IMR-90 (cell line): ENCODE measurements at regions not wholly inside any gene's neighbourhood (a gene's known extent, or its start where the extent isn't known, plus 50 kb on each side); places are given as distances from the start of the nearest gene placed in this dataset.

Experiments
- ATAC-seq: fragments of 200-7000 bp; cut with Tn5 transposase; 2 replicates; pipeline ENCODE4 v1.9.1; 2020; ENCODE audit warnings: low read depth, mild to moderate bottlenecking, moderate library complexity
- BruUV-seq: library from RNA; stranded (reverse); fragments of 400-500 nt; replicated peaks from 2 replicates; lab custom pipeline; 2021; lab: Mats Ljungman, UMichigan
- CTCF ChIA-PET: fragments of 300-600 bp; formaldehyde crosslinking; extraction: SDS; loops from one replicate; lab custom pipeline; 2021; ENCODE audit warnings: antibody characterized with exemption; lab: Yijun Ruan, JAX
- POLR2A ChIA-PET: fragments of 300-600 bp; sonication (Branson Sonifier 250); formaldehyde crosslinking; loops from one replicate; lab custom pipeline; 2022; ENCODE audit warnings: antibody characterized with exemption; ENCODE audit not compliant: unreplicated experiment; lab: Charles Lee
- DNase-seq: peaks from one replicate; pipeline ENCODE4 v3.0.0; 2013
- H2AFZ ChIP-seq: replicated peaks from 2 replicates; pipeline ENCODE3; 2013; ENCODE audit warnings: low read length, mild to moderate bottlenecking; ENCODE audit not compliant: poor library complexity
- H2AK5ac ChIP-seq: 2 replicates; pipeline ENCODE4 v1.6.1; 2013; ENCODE audit warnings: low read depth, low read length, inconsistent platforms
- H2AK9ac ChIP-seq: replicated peaks from 2 replicates; pipeline ENCODE3; 2013; ENCODE audit warnings: mild to moderate bottlenecking, low read depth, low read length, moderate library complexity; ENCODE audit not compliant: poor library complexity
- H2BK120ac ChIP-seq: 2 replicates; pipeline ENCODE4 v1.6.1; 2013; ENCODE audit warnings: low read depth, low read length, inconsistent platforms
- H2BK15ac ChIP-seq: 3 replicates; pipeline ENCODE4 v1.6.1; 2013; ENCODE audit warnings: low read depth, low read length, inconsistent platforms
- H2BK20ac ChIP-seq: 2 replicates; pipeline ENCODE4 v1.6.1; 2013; ENCODE audit warnings: low read depth, mild to moderate bottlenecking, inconsistent platforms, low read length, moderate library complexity
- H2BK5ac ChIP-seq: 2 replicates; pipeline ENCODE4 v1.6.1; 2013; ENCODE audit warnings: mild to moderate bottlenecking, low read depth, low read length, inconsistent platforms; ENCODE audit not compliant: poor library complexity, severe bottlenecking
- H3K14ac ChIP-seq: replicated peaks from 2 replicates; pipeline ENCODE4 v1.6.1; 2013; ENCODE audit warnings: low read depth, low read length, inconsistent platforms
- H3K18ac ChIP-seq: 2 replicates; pipeline ENCODE4 v1.6.1; 2013; ENCODE audit warnings: low read depth, low read length, control low read depth
- H3K23ac ChIP-seq: 2 replicates; pipeline ENCODE4 v1.6.1; 2013; ENCODE audit warnings: low read depth, low read length, inconsistent platforms
- H3K27ac ChIP-seq: 2 replicates; pipeline ENCODE4 v1.5.1; 2013; ENCODE audit warnings: mild to moderate bottlenecking, control low read depth, low read length; ENCODE audit not compliant: insufficient read depth
- H3K27me3 ChIP-seq: 2 replicates; pipeline ENCODE4 v1.6.1; 2013; ENCODE audit warnings: low read length; ENCODE audit not compliant: control insufficient read depth, insufficient read depth
- H3K36me3 ChIP-seq: 2 replicates; pipeline ENCODE4 v1.6.1; 2013; ENCODE audit warnings: low read length, mixed read lengths; ENCODE audit not compliant: control insufficient read depth, insufficient read depth
- H3K4ac ChIP-seq: 2 replicates; pipeline ENCODE4 v1.6.1; 2013; ENCODE audit warnings: low read depth, low read length, inconsistent platforms
- H3K4me1 ChIP-seq: 2 replicates; pipeline ENCODE4 v1.6.1; 2013; ENCODE audit warnings: low read length, mixed read lengths; ENCODE audit not compliant: control insufficient read depth, insufficient read depth
- H3K4me2 ChIP-seq: 2 replicates; pipeline ENCODE4 v1.6.1; 2013; ENCODE audit warnings: low read depth, mild to moderate bottlenecking, control low read depth, low read length, moderate library complexity
- H3K4me3 ChIP-seq: 2 replicates; pipeline ENCODE4 v1.5.1; 2013; ENCODE audit warnings: low read depth, mild to moderate bottlenecking, control low read depth, low read length, moderate library complexity; ENCODE audit not compliant: insufficient read depth
- H3K56ac ChIP-seq: 2 replicates; pipeline ENCODE4 v1.6.1; 2013; ENCODE audit warnings: low read length, inconsistent platforms; ENCODE audit not compliant: insufficient read depth; ENCODE audit errors: extremely low read depth
- H3K79me1 ChIP-seq, 2 experiments: 2 replicates each; pipeline ENCODE4 v1.6.1; 2013; ENCODE audit warnings: low read length in 2 of 2, inconsistent platforms in 1 of 2, low read depth in 1 of 2
- H3K9ac ChIP-seq: 2 replicates; pipeline ENCODE4 v1.6.1; 2013; ENCODE audit warnings: low read depth, low read length, control low read depth
- H3K9me1 ChIP-seq: 2 replicates; pipeline ENCODE4 v1.6.1; 2013; ENCODE audit warnings: low read length, inconsistent platforms; ENCODE audit not compliant: insufficient read depth
- H3K9me3 ChIP-seq: 2 replicates; pipeline ENCODE4 v1.6.1; 2013; ENCODE audit warnings: low read length; ENCODE audit not compliant: control insufficient read depth, insufficient read depth
- H4K20me1 ChIP-seq: 2 replicates; pipeline ENCODE4 v1.6.1; 2013; ENCODE audit warnings: low read length, inconsistent platforms; ENCODE audit not compliant: insufficient read depth
- H4K5ac ChIP-seq: 2 replicates; pipeline ENCODE4 v1.6.1; 2013; ENCODE audit warnings: mild to moderate bottlenecking, low read depth, low read length, control low read depth
- H4K8ac ChIP-seq, 2 experiments: 2 replicates each; pipeline ENCODE4 v1.6.1; 2013; ENCODE audit warnings: low read depth in 2 of 2, low read length in 2 of 2, control low read depth in 1 of 2, inconsistent platforms in 1 of 2
- H4K91ac ChIP-seq: 2 replicates; pipeline ENCODE4 v1.6.1; 2013; ENCODE audit warnings: low read depth, low read length, inconsistent platforms; ENCODE audit not compliant: insufficient read depth
- BHLHE40 ChIP-seq: fragments of 150-350 bp; IDR thresholded peaks from 2 replicates; pipeline ENCODE4 v1.6.1; 2016; ENCODE audit warnings: mild to moderate bottlenecking, low read depth, low read length
- CEBPB ChIP-seq: IDR thresholded peaks from 2 replicates; pipeline ENCODE4 v1.6.1; 2012; ENCODE audit warnings: low read depth, low read length, improper control_type of control experiment
- CHD1 ChIP-seq: IDR thresholded peaks from 2 replicates; pipeline ENCODE4 v1.6.1; 2012; ENCODE audit warnings: low read depth, low read length, improper control_type of control experiment
- FOS ChIP-seq: fragments of 150-350 bp; IDR thresholded peaks from 2 replicates; pipeline ENCODE4 v1.6.1; 2016; ENCODE audit warnings: low read depth, low read length
- MAFK ChIP-seq: IDR thresholded peaks from 2 replicates; pipeline ENCODE4 v1.6.1; 2012; ENCODE audit warnings: low read depth, low read length, improper control_type of control experiment
- MAZ ChIP-seq: IDR thresholded peaks from 2 replicates; pipeline ENCODE4 v1.6.1; 2012; ENCODE audit warnings: low read depth, mild to moderate bottlenecking, low read length, improper control_type of control experiment, moderate library complexity, borderline replicate concordance
- MXI1 ChIP-seq: IDR thresholded peaks from 2 replicates; pipeline ENCODE4 v1.6.1; 2012; ENCODE audit warnings: low read depth, mild to moderate bottlenecking, low read length, moderate library complexity, borderline replicate concordance
- NFE2L2 ChIP-seq: fragments of 150-350 bp; IDR thresholded peaks from 2 replicates; pipeline ENCODE4 v1.6.1; 2016; ENCODE audit warnings: low read depth, mild to moderate bottlenecking, low read length
- POLR2A ChIP-seq: IDR thresholded peaks from 2 replicates; pipeline ENCODE4 v1.6.1; 2012; ENCODE audit warnings: mild to moderate bottlenecking, low read depth, low read length
- RAD21 ChIP-seq: IDR thresholded peaks from 2 replicates; pipeline ENCODE4 v1.6.1; 2012; ENCODE audit warnings: low read length, improper control_type of control experiment
- RCOR1 ChIP-seq: IDR thresholded peaks from 2 replicates; pipeline ENCODE4 v1.6.1; 2012; ENCODE audit warnings: mild to moderate bottlenecking, low read length, improper control_type of control experiment; ENCODE audit not compliant: insufficient replicate concordance
- RFX5 ChIP-seq: IDR thresholded peaks from 2 replicates; pipeline ENCODE4 v1.8.0; 2012; ENCODE audit warnings: low read depth, mild to moderate bottlenecking, low read length, moderate library complexity
- SMC3 ChIP-seq: fragments of 150-350 bp; IDR thresholded peaks from 2 replicates; pipeline ENCODE4 v1.6.1; 2016; ENCODE audit warnings: low read depth, mild to moderate bottlenecking, antibody characterized with exemption, low read length, moderate library complexity
- WGBS, 2 experiments: methylation state at CpG; one replicate each; pipeline versions ENCODE4 v1.1.5 to v1.1.7; 2013; ENCODE audit warnings: missing lambda C conversion rate in 2 of 2; ENCODE audit not compliant: insufficient read length in 1 of 2; ENCODE audit errors: extremely low coverage in 2 of 2; 5-methylcytosine and 5-hydroxymethylcytosine counted together
- dilution Hi-C: fragments of 300-500 bp; cut with HindIII; formaldehyde crosslinking; loops from one replicate; pipeline ENCODE4 v1.14.3; 2018; ENCODE audit warnings: low sequenced_read_pairs; ENCODE audit not compliant: unreplicated experiment
- in situ Hi-C: fragments of 300-500 bp; cut with MboI; formaldehyde crosslinking; loops from 3 replicates; pipeline ENCODE4 v1.14.3; 2019; ENCODE audit warnings: low sequenced_read_pairs, inconsistent platforms, mixed read lengths
- intact Hi-C: fragments of 100-400 bp; cut with micrococcal nuclease; formaldehyde crosslinking; loops from 2 replicates; pipeline ENCODE4 v1.10.0; 2022
- TF ChIP-seq, protein P1 (sequence below): conservative IDR thresholded peaks from 2 replicates; pipeline ENCODE4 v1.5.1; 2012; ENCODE audit warnings: mild to moderate bottlenecking, low read depth, low read length, improper control_type of control experiment
- TF ChIP-seq, protein P2 (sequence below): fragments of 150-350 bp; IDR thresholded peaks from 2 replicates; pipeline ENCODE4 v1.6.1; 2017; ENCODE audit warnings: mild to moderate bottlenecking, antibody characterized with exemption, low read length, low read depth
- TF ChIP-seq, protein P3 (sequence below): fragments of 150-350 bp; IDR thresholded peaks from 2 replicates; pipeline ENCODE4 v1.6.1; 2016; ENCODE audit warnings: low read depth, mild to moderate bottlenecking, low read length, moderate library complexity, borderline replicate concordance

DNA sequence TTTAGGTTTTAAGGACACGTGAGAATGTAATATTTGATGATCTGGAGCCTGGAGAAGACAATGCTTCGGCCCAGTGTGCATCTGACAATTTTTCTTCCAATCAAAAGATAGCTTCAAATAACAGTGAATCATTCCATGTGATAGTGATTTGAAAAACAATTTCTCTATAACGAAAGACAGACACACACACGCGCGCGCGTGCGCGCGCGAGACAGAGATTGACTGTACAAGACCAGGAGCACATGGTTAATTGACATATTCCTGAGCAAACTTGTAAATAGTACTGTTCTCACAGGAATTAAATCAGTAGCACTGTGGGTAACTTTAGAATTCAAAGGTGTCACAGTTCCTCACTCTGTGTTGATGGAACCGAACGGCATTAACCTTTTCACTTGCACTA is 287.5 kb upstream of the LMO3 start:
- Histone ChIP-seq H4K5ac (no peak overlapping the region), H2BK20ac (no peak overlapping the region), H2AFZ (no peak overlapping the region), H3K27me3 (no peaks in the 10 kb centered on the region), H2BK5ac (no peak overlapping the region), H2BK120ac (no peak overlapping the region), H3K4me1 (no peaks in the 10 kb centered on the region), H3K36me3 (no peaks in the 10 kb centered on the region), H3K56ac (no peak overlapping the region), H4K91ac (no peak overlapping the region), H3K9me3 (peaks cover 2% of the 10 kb centered on the region; the same call in 1 of the 2 replicates), H2AK9ac (no peak overlapping the region), H2AK5ac (no peak overlapping the region), H3K9ac (no peak overlapping the region), H3K18ac (no peak overlapping the region), H3K27ac (no peak overlapping the region), H3K4ac (no peak overlapping the region), H3K79me1 (no peaks in the 10 kb centered on the region), H3K4me2 (no peak overlapping the region), H3K9me1 (no peaks in the 10 kb centered on the region), H3K23ac (no peak overlapping the region), H2BK15ac (no peak overlapping the region), H3K14ac (no peak overlapping the region), H4K8ac (no peak overlapping the region), H4K20me1 (no peaks in the 10 kb centered on the region), H3K4me3 (no peak overlapping the region)
- dilution Hi-C loops (no loop called here), in situ Hi-C loops (no loop called here), intact Hi-C loops (no loop called here)
- ChIA-PET CTCF (no interaction called here), POLR2A (no interaction called here)
- no TSS peak for BruUV-seq
- TF ChIP-seq RAD21: no peak
- no peak for TF ChIP-seq MAFK
- TF ChIP-seq RCOR1: no peak
- TF ChIP-seq NFE2L2: no peak
- TF ChIP-seq BHLHE40: no peak
- no peak for TF ChIP-seq CHD1
- TF ChIP-seq CEBPB: no peak
- TF ChIP-seq MXI1: no peak
- TF ChIP-seq, protein P1, sequence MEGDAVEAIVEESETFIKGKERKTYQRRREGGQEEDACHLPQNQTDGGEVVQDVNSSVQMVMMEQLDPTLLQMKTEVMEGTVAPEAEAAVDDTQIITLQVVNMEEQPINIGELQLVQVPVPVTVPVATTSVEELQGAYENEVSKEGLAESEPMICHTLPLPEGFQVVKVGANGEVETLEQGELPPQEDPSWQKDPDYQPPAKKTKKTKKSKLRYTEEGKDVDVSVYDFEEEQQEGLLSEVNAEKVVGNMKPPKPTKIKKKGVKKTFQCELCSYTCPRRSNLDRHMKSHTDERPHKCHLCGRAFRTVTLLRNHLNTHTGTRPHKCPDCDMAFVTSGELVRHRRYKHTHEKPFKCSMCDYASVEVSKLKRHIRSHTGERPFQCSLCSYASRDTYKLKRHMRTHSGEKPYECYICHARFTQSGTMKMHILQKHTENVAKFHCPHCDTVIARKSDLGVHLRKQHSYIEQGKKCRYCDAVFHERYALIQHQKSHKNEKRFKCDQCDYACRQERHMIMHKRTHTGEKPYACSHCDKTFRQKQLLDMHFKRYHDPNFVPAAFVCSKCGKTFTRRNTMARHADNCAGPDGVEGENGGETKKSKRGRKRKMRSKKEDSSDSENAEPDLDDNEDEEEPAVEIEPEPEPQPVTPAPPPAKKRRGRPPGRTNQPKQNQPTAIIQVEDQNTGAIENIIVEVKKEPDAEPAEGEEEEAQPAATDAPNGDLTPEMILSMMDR: no peak
- TF ChIP-seq, protein P2, sequence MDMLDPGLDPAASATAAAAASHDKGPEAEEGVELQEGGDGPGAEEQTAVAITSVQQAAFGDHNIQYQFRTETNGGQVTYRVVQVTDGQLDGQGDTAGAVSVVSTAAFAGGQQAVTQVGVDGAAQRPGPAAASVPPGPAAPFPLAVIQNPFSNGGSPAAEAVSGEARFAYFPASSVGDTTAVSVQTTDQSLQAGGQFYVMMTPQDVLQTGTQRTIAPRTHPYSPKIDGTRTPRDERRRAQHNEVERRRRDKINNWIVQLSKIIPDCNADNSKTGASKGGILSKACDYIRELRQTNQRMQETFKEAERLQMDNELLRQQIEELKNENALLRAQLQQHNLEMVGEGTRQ: no peak
- TF ChIP-seq RFX5: no peak
- TF ChIP-seq SMC3: no peak
- TF ChIP-seq POLR2A: no peak
- TF ChIP-seq, protein P3, sequence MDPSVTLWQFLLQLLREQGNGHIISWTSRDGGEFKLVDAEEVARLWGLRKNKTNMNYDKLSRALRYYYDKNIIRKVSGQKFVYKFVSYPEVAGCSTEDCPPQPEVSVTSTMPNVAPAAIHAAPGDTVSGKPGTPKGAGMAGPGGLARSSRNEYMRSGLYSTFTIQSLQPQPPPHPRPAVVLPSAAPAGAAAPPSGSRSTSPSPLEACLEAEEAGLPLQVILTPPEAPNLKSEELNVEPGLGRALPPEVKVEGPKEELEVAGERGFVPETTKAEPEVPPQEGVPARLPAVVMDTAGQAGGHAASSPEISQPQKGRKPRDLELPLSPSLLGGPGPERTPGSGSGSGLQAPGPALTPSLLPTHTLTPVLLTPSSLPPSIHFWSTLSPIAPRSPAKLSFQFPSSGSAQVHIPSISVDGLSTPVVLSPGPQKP: no peak
- no peak for TF ChIP-seq MAZ
- TF ChIP-seq FOS: no peak
- no CpG with 5 or more reads among the region's 14 CpGs for WGBS, 2 experiments
- ATAC-seq (no peak), DNase-seq (no peak)
